ENCODE measurements at regions not wholly inside any gene's neighbourhood (a gene's known extent, or its start where the extent isn't known, plus 50 kb on each side); places are given as distances from the start of the nearest gene placed in this dataset.

GRCh38 chr13:66137384-66137783 is 1092.8 kb downstream of the PCDH9 start:
- TF ChIP-seq, protein P1, sequence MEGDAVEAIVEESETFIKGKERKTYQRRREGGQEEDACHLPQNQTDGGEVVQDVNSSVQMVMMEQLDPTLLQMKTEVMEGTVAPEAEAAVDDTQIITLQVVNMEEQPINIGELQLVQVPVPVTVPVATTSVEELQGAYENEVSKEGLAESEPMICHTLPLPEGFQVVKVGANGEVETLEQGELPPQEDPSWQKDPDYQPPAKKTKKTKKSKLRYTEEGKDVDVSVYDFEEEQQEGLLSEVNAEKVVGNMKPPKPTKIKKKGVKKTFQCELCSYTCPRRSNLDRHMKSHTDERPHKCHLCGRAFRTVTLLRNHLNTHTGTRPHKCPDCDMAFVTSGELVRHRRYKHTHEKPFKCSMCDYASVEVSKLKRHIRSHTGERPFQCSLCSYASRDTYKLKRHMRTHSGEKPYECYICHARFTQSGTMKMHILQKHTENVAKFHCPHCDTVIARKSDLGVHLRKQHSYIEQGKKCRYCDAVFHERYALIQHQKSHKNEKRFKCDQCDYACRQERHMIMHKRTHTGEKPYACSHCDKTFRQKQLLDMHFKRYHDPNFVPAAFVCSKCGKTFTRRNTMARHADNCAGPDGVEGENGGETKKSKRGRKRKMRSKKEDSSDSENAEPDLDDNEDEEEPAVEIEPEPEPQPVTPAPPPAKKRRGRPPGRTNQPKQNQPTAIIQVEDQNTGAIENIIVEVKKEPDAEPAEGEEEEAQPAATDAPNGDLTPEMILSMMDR (IDR thresholded peaks at IDR 0.05; ENCODE audit: borderline replicate concordance, insufficient read depth, low read depth, low read length), result no peak
- H3K4me3 ChIP-seq (ENCODE audit: low read depth, low read length), result no peak overlapping the region

DNA sequence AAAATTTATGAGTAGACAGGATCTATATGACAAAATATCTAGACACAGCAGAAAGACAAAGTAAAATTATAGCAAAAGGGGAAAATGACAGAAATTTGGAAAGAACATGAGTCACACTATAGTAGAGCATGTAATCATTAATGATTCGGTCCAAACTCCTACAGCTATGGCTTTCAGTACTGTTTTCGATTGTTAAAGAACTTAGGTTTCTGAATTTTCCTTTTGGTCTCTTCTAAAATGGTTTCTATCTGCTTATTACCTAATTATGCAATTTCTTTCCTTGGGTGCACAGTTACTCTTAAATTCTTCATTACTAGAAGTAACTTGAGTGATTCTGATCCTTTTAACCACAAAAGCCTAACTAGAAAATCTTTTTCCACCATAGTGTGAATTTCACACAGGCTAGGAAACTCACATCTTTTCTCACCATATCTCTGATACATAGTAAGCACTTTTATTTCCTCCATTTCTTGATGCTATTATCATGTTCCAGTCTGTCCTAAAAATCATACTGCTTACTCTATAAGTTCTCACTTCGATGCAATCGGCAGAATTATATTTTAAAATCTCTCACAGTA is 1101.4 kb downstream of the PCDH9 start:
- no peak overlapping the region for H3K4me3 ChIP-seq (ENCODE audit: low read depth, low read length)
- TF ChIP-seq, protein P1 (IDR thresholded peaks at IDR 0.05; ENCODE audit: borderline replicate concordance, insufficient read depth, low read depth, low read length), result no peak

DNA sequence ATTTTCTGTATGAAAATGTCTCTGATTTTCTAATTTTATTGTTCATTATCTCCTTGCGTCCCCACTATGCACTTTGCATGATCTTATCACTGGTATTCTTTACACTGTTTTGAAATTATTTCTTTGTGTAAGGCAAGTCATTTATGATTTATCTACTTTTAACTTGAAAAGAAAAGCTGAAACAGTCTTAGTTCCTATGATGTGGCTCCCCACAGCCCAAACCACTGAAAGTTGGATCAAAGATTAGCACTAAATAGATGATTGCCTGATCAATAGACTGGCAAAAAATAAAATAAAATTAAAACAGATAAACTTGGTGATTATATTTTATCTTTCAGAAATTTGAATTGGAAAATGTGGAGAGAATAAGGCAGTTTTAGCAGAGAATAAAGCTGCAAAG is 1101.9 kb downstream of the PCDH9 start:
- TF ChIP-seq, protein P1 (IDR thresholded peaks at IDR 0.05; ENCODE audit: borderline replicate concordance, insufficient read depth, low read depth, low read length), result no peak
- H3K4me3 ChIP-seq (ENCODE audit: low read depth, low read length), result no peak overlapping the region

GRCh38 chr13:66117563-66117962 is 1112.6 kb downstream of the PCDH9 start:
- no peak overlapping the region for H3K4me3 ChIP-seq (ENCODE audit: low read depth, low read length)
- TF ChIP-seq, protein P1 (IDR thresholded peaks at IDR 0.05; ENCODE audit: borderline replicate concordance, insufficient read depth, low read depth, low read length), result no peak

DNA sequence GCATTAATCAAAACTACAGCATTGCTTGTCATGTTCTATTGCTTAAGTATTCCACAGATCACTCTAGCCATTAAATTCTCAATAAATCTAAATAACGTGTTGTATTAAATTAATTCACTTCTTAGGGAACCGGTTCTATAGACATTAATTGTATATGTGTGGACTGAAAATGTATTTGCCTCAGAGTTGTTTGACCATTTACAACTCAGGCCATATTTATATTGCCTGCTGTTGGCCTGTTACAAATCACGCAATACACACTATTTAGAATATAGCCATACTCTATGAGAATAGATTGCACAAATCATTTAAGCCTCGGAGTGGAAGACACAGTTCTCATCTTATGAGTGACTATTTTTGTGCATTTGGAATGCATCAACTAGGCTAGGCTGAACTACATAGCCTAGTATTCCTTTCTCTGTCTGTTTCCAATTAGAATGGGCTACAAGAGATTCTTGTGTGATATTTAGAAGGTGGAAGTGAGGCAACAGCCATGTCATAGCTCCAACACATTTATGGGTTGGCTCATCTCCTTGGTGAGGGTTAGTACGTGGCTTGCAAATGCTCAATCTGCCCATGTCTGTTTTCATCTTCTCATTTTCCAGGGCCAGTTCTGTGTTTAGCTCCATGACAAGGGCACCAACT is 1116.1 kb downstream of the PCDH9 start:
- TF ChIP-seq, protein P1 (IDR thresholded peaks at IDR 0.05; ENCODE audit: borderline replicate concordance, insufficient read depth, low read depth, low read length), result no peak

DNA sequence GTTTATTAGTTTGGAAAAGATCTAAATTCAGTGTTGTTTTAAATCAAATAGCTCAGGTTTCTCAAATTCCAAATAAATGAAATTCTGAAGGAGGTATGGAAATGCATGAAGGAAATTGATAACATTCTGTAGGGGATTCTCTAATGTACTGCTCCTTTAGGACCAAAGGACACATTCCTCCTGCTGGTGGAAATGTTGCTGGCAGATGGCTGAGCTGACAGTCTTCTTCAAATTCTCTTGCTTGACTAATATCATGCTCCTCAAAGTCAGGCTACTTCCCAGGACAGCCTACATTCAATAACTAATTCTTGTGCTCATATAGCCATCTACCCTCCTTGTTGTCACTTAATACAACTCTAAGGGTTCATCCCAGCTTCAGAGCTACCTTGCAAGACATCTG is 1118.5 kb downstream of the PCDH9 start:
- no peak overlapping the region for H3K4me3 ChIP-seq (ENCODE audit: low read depth, low read length)
- TF ChIP-seq, protein P1 (IDR thresholded peaks at IDR 0.05; ENCODE audit: borderline replicate concordance, insufficient read depth, low read depth, low read length), result no peak

More for the DNA sequence above, 1116.1 kb downstream of the PCDH9 start:
- H3K4me3 ChIP-seq (ENCODE audit: low read depth, low read length), result no peak overlapping the region

GRCh38 chr13:66106246-66106645 is 1123.9 kb downstream of the PCDH9 start:
- TF ChIP-seq, protein P1 (IDR thresholded peaks at IDR 0.05; ENCODE audit: borderline replicate concordance, insufficient read depth, low read depth, low read length), result no peak
- H3K4me3 ChIP-seq (ENCODE audit: low read depth, low read length), result no peak overlapping the region
